ENCODE measurements at regions not wholly inside any gene's neighbourhood (a gene's known extent, or its start where the extent isn't known, plus 50 kb on each side); places are given as distances from the start of the nearest gene placed in this dataset.

- no peak for FAIRE-seq
- no peak for DNase-seq (ENCODE audit: insufficient read length)
Observed at GRCh38 chr21:17738176-17738953, 80.8 kb downstream of the C21orf91 start.

DNA sequence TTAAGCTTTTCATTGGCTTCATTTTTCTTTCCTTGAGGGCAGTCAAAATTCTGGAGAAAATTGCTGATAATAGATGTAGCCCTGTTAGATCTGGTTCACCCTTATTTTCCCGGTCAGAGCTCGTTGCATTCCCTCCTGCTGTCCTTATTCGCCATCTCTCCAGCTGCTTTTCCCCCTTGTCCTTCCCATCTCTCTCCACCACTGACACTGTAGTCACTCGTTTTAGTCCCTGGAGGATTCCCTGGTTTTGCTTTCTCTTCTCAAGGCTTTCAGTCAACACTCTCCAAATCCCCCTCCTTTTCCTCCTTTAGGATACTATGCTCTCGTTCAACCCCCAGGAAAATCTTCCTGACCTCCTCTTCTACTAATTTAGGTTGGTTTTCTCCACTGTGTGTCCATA, 83.1 kb downstream of the C21orf91 start:
- DNase-seq (ENCODE audit: insufficient read length), result no peak
- FAIRE-seq, result no peak
- TF ChIP-seq TAF1 (IDR thresholded peaks at IDR 0.05; ENCODE audit: borderline replicate concordance, low read depth, low read length) (no peak), POLR2AphosphoS5 (IDR thresholded peaks at IDR 0.05; ENCODE audit: low read depth, low read length) (no peak), POLR2A (IDR thresholded peaks at IDR 0.05; ENCODE audit: low read depth, low read length) (no peak)

More at GRCh38 chr21:17738176-17738953, 80.8 kb downstream of the C21orf91 start:
- TF ChIP-seq TAF1 (IDR thresholded peaks at IDR 0.05; ENCODE audit: borderline replicate concordance, low read depth, low read length), result no peak
- TF ChIP-seq POLR2AphosphoS5 (IDR thresholded peaks at IDR 0.05; ENCODE audit: low read depth, low read length), result no peak
- no peak for TF ChIP-seq POLR2A (IDR thresholded peaks at IDR 0.05; ENCODE audit: low read depth, low read length)

GRCh38 chr21:17733209-17733608, 85.9 kb downstream of the C21orf91 start:
- TF ChIP-seq POLR2AphosphoS5 (IDR thresholded peaks at IDR 0.05; ENCODE audit: low read depth, low read length), result no peak
- no peak for TF ChIP-seq TAF1 (IDR thresholded peaks at IDR 0.05; ENCODE audit: borderline replicate concordance, low read depth, low read length)
- TF ChIP-seq POLR2A (IDR thresholded peaks at IDR 0.05; ENCODE audit: low read depth, low read length), result no peak
- DNase-seq (ENCODE audit: insufficient read length) (no peak), FAIRE-seq (no peak)

DNA sequence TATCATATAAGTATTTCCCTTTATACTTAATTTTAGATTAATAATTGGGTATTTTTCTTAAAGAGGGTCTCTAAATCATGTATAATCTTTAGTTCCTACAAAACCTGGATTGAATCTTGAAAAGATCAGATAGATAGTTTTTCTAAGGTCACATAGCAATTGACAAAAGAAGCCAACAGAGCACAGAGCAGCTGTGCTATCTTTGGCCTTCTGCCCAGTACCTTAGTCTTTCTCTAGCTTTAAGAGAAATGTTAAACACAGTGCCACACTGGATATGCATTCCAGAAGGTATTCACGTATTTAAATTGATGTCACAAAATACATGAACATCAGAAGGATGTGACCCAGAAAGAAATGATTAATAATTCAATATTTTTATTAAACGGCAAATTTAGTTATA, 86.8 kb downstream of the C21orf91 start:
- TF ChIP-seq POLR2A (IDR thresholded peaks at IDR 0.05; ENCODE audit: low read depth, low read length) (no peak), TAF1 (IDR thresholded peaks at IDR 0.05; ENCODE audit: borderline replicate concordance, low read depth, low read length) (no peak), POLR2AphosphoS5 (IDR thresholded peaks at IDR 0.05; ENCODE audit: low read depth, low read length) (no peak)
- DNase-seq (ENCODE audit: insufficient read length), result no peak
- no peak for FAIRE-seq

DNA sequence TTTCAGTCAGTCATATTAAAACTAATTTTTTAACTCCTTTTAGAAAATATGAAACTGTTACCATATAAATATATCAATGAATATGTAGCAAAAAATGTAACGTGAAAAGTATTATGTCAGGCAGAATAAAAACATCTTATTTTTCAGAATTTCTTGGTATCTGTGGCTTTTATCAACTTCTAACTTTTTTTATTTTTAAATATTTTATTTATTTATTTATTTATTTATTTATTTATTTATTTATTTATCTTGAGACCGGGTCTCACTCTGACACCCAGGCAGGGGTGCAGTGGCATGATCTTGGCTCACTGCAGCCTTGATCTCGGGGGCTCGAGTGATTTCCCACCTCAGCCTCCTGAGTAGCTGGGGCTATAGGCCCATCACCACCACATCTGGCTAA, 87.6 kb downstream of the C21orf91 start:
- no peak for FAIRE-seq
- no peak for DNase-seq (ENCODE audit: insufficient read length)
- TF ChIP-seq POLR2AphosphoS5 (IDR thresholded peaks at IDR 0.05; ENCODE audit: low read depth, low read length) (no peak), POLR2A (IDR thresholded peaks at IDR 0.05; ENCODE audit: low read depth, low read length) (no peak), TAF1 (IDR thresholded peaks at IDR 0.05; ENCODE audit: borderline replicate concordance, low read depth, low read length) (no peak)

GRCh38 chr21:17730782-17731181, 88.4 kb downstream of the C21orf91 start:
- FAIRE-seq, result no peak
- DNase-seq (ENCODE audit: insufficient read length), result no peak
- TF ChIP-seq TAF1 (IDR thresholded peaks at IDR 0.05; ENCODE audit: borderline replicate concordance, low read depth, low read length) (no peak), POLR2A (IDR thresholded peaks at IDR 0.05; ENCODE audit: low read depth, low read length) (no peak), POLR2AphosphoS5 (IDR thresholded peaks at IDR 0.05; ENCODE audit: low read depth, low read length) (no peak)

GRCh38 chr21:17729455-17729854, 89.7 kb downstream of the C21orf91 start:
- FAIRE-seq (no peak), DNase-seq (ENCODE audit: insufficient read length) (no peak)
- TF ChIP-seq POLR2A (IDR thresholded peaks at IDR 0.05; ENCODE audit: low read depth, low read length) (no peak), TAF1 (IDR thresholded peaks at IDR 0.05; ENCODE audit: borderline replicate concordance, low read depth, low read length) (no peak), POLR2AphosphoS5 (IDR thresholded peaks at IDR 0.05; ENCODE audit: low read depth, low read length) (no peak)

DNA sequence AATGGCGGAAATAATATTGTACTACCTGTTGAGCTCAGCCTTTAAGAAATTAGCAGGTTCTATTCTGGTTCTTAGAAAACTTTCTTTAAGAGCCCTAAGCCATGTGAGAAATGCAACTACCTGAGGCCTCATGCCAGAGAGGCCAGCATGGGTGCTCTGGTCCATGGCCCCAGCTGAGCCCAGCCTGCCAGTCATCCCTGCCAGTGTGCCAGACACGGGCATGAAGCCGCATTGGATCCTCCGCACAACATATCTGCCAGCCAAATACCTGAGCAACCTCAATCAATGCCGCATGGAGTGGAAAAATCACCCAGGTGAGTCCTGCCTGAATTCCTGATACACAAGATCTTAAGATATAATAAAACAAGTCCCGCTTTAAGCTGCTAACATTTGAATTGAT, 91.8 kb downstream of the C21orf91 start:
- DNase-seq (ENCODE audit: insufficient read length) (no peak), FAIRE-seq (no peak)
- TF ChIP-seq POLR2AphosphoS5 (IDR thresholded peaks at IDR 0.05; ENCODE audit: low read depth, low read length) (no peak), POLR2A (IDR thresholded peaks at IDR 0.05; ENCODE audit: low read depth, low read length) (no peak), TAF1 (IDR thresholded peaks at IDR 0.05; ENCODE audit: borderline replicate concordance, low read depth, low read length) (no peak)

- DNase-seq (ENCODE audit: insufficient read length), result no peak
- TF ChIP-seq TAF1 (IDR thresholded peaks at IDR 0.05; ENCODE audit: borderline replicate concordance, low read depth, low read length) (no peak), POLR2AphosphoS5 (IDR thresholded peaks at IDR 0.05; ENCODE audit: low read depth, low read length) (no peak), POLR2A (IDR thresholded peaks at IDR 0.05; ENCODE audit: low read depth, low read length) (no peak)
- FAIRE-seq, result no peak
Observed at GRCh38 chr21:17726047-17726829, 92.9 kb downstream of the C21orf91 start.

DNA sequence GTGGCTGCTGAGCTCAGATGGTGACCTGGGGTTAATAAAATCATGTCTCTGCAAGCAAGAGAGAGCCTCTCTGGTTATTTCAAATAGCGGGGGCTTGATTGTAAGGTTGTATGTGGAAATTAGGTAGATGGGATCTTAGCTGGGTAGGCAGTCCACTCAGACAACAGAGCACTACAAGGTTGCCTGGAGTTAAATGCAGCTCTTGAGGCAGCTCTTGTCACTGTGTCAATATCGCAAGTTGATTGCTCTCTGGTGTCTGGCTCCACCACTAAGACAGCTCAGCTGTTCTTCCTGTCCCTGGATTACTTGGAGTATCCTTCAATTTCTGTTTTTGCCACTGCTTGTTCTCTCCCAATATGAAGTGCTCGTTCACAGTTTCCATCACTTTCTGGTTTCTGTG, 93.8 kb downstream of the C21orf91 start:
- FAIRE-seq (no peak), DNase-seq (ENCODE audit: insufficient read length) (no peak)
- TF ChIP-seq POLR2A (IDR thresholded peaks at IDR 0.05; ENCODE audit: low read depth, low read length), result no peak
- no peak for TF ChIP-seq POLR2AphosphoS5 (IDR thresholded peaks at IDR 0.05; ENCODE audit: low read depth, low read length)
- no peak for TF ChIP-seq TAF1 (IDR thresholded peaks at IDR 0.05; ENCODE audit: borderline replicate concordance, low read depth, low read length)

- no peak for TF ChIP-seq POLR2AphosphoS5 (IDR thresholded peaks at IDR 0.05; ENCODE audit: low read depth, low read length)
- TF ChIP-seq TAF1 (IDR thresholded peaks at IDR 0.05; ENCODE audit: borderline replicate concordance, low read depth, low read length), result no peak
- TF ChIP-seq POLR2A (IDR thresholded peaks at IDR 0.05; ENCODE audit: low read depth, low read length), result no peak
- DNase-seq (ENCODE audit: insufficient read length), result no peak
- no peak for FAIRE-seq
Observed at GRCh38 chr21:17712887-17713286, 100.2 kb upstream of the BTG3 start.

DNA sequence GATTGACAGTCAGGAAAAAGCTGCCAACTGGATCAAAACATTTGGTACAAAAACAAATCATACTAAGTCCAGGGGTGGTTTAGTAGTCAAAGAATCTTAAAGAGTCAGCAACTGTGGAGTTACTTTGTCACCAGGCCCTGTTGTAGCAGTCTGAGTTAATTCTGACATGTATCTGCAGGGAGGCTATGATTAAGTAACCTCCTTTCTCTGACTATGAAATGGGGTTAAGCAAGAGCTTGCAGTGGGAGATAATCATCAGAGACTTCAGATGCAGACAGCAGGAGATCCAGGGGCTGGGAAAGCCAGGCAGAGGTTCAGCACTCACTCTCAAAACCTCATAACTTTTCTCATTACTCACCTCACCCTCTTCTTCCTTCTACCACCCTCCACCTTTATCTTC, 99.2 kb upstream of the BTG3 start:
- TF ChIP-seq POLR2AphosphoS5 (IDR thresholded peaks at IDR 0.05; ENCODE audit: low read depth, low read length), result no peak
- TF ChIP-seq TAF1 (IDR thresholded peaks at IDR 0.05; ENCODE audit: borderline replicate concordance, low read depth, low read length), result no peak
- no peak for TF ChIP-seq POLR2A (IDR thresholded peaks at IDR 0.05; ENCODE audit: low read depth, low read length)
- FAIRE-seq, result no peak
- no peak for DNase-seq (ENCODE audit: insufficient read length)

Measured in GM12892 (cell line).